Lung (tissue), 11 donors: ENCODE measurements at regions not wholly inside any gene's neighbourhood (a gene's known extent, or its start where the extent isn't known, plus 50 kb on each side); places are given as distances from the start of the nearest gene placed in this dataset.

Source experiments
- ATAC-seq: fragments of 200-7000 bp; cut with Tn5 transposase; one replicate; pipeline ENCODE4 v1.9.1; 2020; ENCODE audit warnings: moderate number of reproducible peaks; ENCODE audit not compliant: insufficient read depth, low FRiP score
- DNase-seq, 3 donors: peaks; one replicate each; pipeline ENCODE4 v3.0.0-alpha.2; 2013 to 2017
- H3K27ac ChIP-seq, 2 donors: one replicate each; pipeline ENCODE4 v1.5.1; 2013; ENCODE audit warnings: mild to moderate bottlenecking in 2 of 2, moderate library complexity in 2 of 2, control low read depth in 1 of 2, inconsistent platforms in 1 of 2, low read depth in 1 of 2, low read length in 1 of 2
- H3K27me3 ChIP-seq, 3 donors: one replicate each; pipeline ENCODE4 v1.5.1; 2013; ENCODE audit warnings: low read length in 2 of 3; ENCODE audit not compliant: control insufficient read depth in 3 of 3, insufficient read depth in 3 of 3
- H3K36me3 ChIP-seq, 4 donors: one replicate each; pipeline ENCODE4 v1.5.1; 2013; ENCODE audit warnings: low read length in 4 of 4, mild to moderate bottlenecking in 1 of 4, moderate library complexity in 1 of 4; ENCODE audit not compliant: control insufficient read depth in 4 of 4, insufficient read depth in 4 of 4
- H3K4me1 ChIP-seq, 5 donors: one replicate each; pipeline ENCODE4 v1.5.1; 2013; ENCODE audit warnings: low read length in 5 of 5, mild to moderate bottlenecking in 2 of 5, moderate library complexity in 1 of 5; ENCODE audit not compliant: control insufficient read depth in 5 of 5, insufficient read depth in 5 of 5
- H3K4me3 ChIP-seq: one replicate; pipeline ENCODE4 v1.5.1; 2013; ENCODE audit warnings: mild to moderate bottlenecking, control low read depth, moderate library complexity
- H3K9ac ChIP-seq, 2 donors: one replicate each; pipeline ENCODE4 v1.5.1; 2013; ENCODE audit warnings: low read length in 2 of 2, control low read depth in 1 of 2; ENCODE audit not compliant: insufficient read depth in 1 of 2
- H3K9me3 ChIP-seq, 4 donors: one replicate each; pipeline ENCODE4 v1.5.1; 2013; ENCODE audit warnings: low read length in 3 of 4, mild to moderate bottlenecking in 1 of 4, moderate library complexity in 1 of 4; ENCODE audit not compliant: control insufficient read depth in 4 of 4, insufficient read depth in 3 of 4
- CTCF ChIP-seq: IDR thresholded peaks from 2 replicates; pipeline ENCODE4 v1.5.1; 2012; ENCODE audit warnings: mild to moderate bottlenecking; ENCODE audit errors: control extremely low read depth, extremely low read depth
- WGBS, 2 donors: extraction: QIAGEN DNeasy Blood & Tissue Kit; methylation state at CpG; one replicate each; pipeline ENCODE4 v1.1.7; 2013; 5-methylcytosine and 5-hydroxymethylcytosine counted together
- donor health status: control.
- donor health status: control.
- donor health status: Bipolar disorder and iron deficiency.
- donor health status: healthy.
- donor health status: DM: yes; HTN: yes; CAD: no.

DNA sequence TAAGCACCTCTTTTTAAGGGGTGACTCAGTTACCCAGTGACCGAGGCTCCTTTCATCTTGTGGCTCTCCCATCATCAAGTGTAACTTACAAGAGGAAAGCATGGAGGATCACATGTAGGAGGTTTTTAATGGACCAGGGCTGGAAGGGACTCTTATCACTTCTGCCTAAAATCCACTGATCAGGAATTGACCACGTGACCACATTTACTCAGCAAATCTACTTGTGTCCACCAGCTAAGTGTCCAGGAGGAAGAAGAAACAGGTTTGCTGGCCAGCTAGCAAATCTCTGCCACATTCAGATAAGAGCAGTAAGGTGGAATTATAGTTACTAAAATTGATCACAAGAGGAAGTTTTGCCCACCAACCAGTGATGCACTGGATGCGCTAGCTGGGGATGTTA is 486.0 kb downstream of the ENC1 start:
- H3K4me3 ChIP-seq, result no peak overlapping the region
- H3K9ac ChIP-seq, result no peak overlapping the region
- DNase-seq (no peak), ATAC-seq (no peak)
- no peak for TF ChIP-seq CTCF
- no peaks in the 10 kb centered on the region for H3K9me3 ChIP-seq
- no peak overlapping the region for H3K27ac ChIP-seq
- H3K4me1 ChIP-seq, result peaks cover 0 to 3% (median 0%) of the 10 kb centered on the region in 5 donors
- H3K36me3 ChIP-seq, result no peaks in the 10 kb centered on the region
- H3K27me3 ChIP-seq, result no peaks in the 10 kb centered on the region
- WGBS, 2 donors, result 79 to 96% methylated on average over 3 of the region's 3 CpGs

DNA sequence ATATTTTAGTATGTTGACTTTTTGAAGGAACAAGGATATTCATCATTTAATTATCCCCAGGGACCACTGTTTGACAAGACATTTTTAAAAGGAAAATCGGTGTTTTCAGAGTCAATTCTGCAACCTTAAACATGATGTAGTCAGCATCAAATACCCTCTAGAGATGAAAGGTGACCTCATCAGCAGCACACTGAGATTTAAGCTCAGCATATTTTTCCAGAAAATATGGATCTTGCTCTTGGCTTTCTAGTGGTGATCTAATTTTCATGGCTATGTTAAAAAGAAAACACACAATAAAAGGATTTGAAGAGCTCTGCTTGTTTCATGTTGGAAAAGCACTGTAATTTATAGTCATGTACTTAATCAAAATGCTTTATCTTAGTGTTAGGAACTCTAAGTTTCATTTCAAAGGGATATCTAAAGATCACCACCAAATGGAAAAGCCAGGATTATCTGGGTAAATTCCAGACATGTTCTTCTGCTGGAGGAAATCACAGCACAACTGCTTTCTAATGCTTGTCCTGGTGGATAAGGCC is 487.2 kb downstream of the ENC1 start:
- Histone ChIP-seq H3K9me3 (no peaks in the 10 kb centered on the region), H3K27me3 (no peaks in the 10 kb centered on the region), H3K36me3 (no peaks in the 10 kb centered on the region), H3K9ac (no peak overlapping the region), H3K4me3 (no peak overlapping the region), H3K4me1 (peaks cover 0 to 7% (median under 1%) of the 10 kb centered on the region in 5 donors), H3K27ac (no peak overlapping the region)
- DNase-seq (no peak), ATAC-seq (no peak)
- no peak for TF ChIP-seq CTCF
- 57 to 67% methylated on average over 1 of the region's 1 CpG for WGBS, 2 donors

GRCh38 chr5:74152625-74153254 is 487.8 kb downstream of the ENC1 start:
- H3K4me3 ChIP-seq, result no peak overlapping the region
- H3K9me3 ChIP-seq, result no peaks in the 10 kb centered on the region
- DNase-seq, result no peak
- H3K27ac ChIP-seq, result no peak overlapping the region
- no peaks in the 10 kb centered on the region for H3K36me3 ChIP-seq
- H3K27me3 ChIP-seq, result no peaks in the 10 kb centered on the region
- no peak for TF ChIP-seq CTCF
- ATAC-seq, result no peak
- no peak overlapping the region for H3K9ac ChIP-seq
- peaks cover 0 to 13% (median 3%) of the 10 kb centered on the region in 5 donors for H3K4me1 ChIP-seq
- 67 to 87% methylated on average over 6 of the region's 6 CpGs for WGBS, 2 donors

DNA sequence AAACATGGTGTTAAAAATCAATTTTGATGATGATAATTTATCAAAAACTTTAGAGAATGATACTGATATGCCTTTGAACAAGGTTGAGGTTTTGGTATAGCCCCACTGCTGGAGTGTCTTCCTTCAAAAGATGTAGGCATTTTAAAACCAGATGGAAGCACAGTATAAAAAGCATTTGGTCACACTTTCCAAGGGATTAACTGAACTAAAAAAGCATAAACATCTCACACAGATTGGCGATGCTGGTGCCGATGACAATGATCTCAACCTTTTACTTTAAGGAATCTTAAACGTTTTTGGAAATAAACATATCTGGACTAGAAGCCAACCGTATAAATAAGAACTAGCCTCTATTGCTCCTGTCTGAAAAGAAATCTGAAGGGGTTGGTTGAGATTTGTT is 488.4 kb downstream of the ENC1 start:
- no peaks in the 10 kb centered on the region for H3K9me3 ChIP-seq
- peaks cover 0 to 19% (median 3%) of the 10 kb centered on the region in 5 donors for H3K4me1 ChIP-seq
- no peak overlapping the region for H3K27ac ChIP-seq
- WGBS, 2 donors, result 81 to 82% methylated on average over 4 of the region's 4 CpGs
- no peak overlapping the region for H3K4me3 ChIP-seq
- H3K27me3 ChIP-seq, result no peaks in the 10 kb centered on the region
- H3K9ac ChIP-seq, result no peak overlapping the region
- no peak for ATAC-seq
- no peak for TF ChIP-seq CTCF
- no peaks in the 10 kb centered on the region for H3K36me3 ChIP-seq
- DNase-seq, result no peak
